Osteoblast (primary cell): ENCODE measurements at regions not wholly inside any gene's neighbourhood (a gene's known extent, or its start where the extent isn't known, plus 50 kb on each side); places are given as distances from the start of the nearest gene placed in this dataset.

Experiments
- DNase-seq: peaks from one replicate; pipeline ENCODE4 v3.0.0; 2011; ENCODE audit warnings: low spot score, mixed read lengths; ENCODE audit not compliant: insufficient read length; ENCODE audit errors: missing footprints
- H2AFZ ChIP-seq: 2 replicates; pipeline ENCODE4 v1.6.0; 2011; ENCODE audit warnings: mild to moderate bottlenecking, low read length
- H3K27ac ChIP-seq: 2 replicates; pipeline ENCODE4 v1.5.1; 2011; ENCODE audit warnings: mild to moderate bottlenecking, low read depth, low read length, moderate library complexity
- H3K27me3 ChIP-seq: 2 replicates; pipeline ENCODE4 v1.6.0; 2012; ENCODE audit warnings: mild to moderate bottlenecking, control low read depth, inconsistent platforms, low read length, moderate library complexity; ENCODE audit not compliant: insufficient read depth
- H3K36me3 ChIP-seq: 2 replicates; pipeline ENCODE4 v1.5.1; 2011; ENCODE audit warnings: mild to moderate bottlenecking, low read length, control low read depth, moderate library complexity; ENCODE audit not compliant: insufficient read depth
- H3K4me1 ChIP-seq: 2 replicates; pipeline ENCODE4 v1.5.1; 2011; ENCODE audit warnings: mild to moderate bottlenecking, low read length, control low read depth, moderate library complexity; ENCODE audit not compliant: insufficient read depth
- H3K4me2 ChIP-seq: 2 replicates; pipeline ENCODE4 v1.6.0; 2011; ENCODE audit warnings: mild to moderate bottlenecking, low read length; ENCODE audit not compliant: insufficient read depth
- H3K4me3 ChIP-seq: fragments of 200-600 bp; sonication (generic); 3 replicates; pipeline ENCODE4 v1.5.1; 2012; ENCODE audit warnings: mild to moderate bottlenecking, low read length, inconsistent platforms; ENCODE audit not compliant: insufficient read depth
- H3K79me2 ChIP-seq: 2 replicates; pipeline ENCODE4 v1.6.0; 2012; ENCODE audit warnings: mild to moderate bottlenecking, low read length, control low read depth, inconsistent platforms; ENCODE audit not compliant: insufficient read depth
- H3K9me3 ChIP-seq: 2 replicates; pipeline ENCODE4 v1.5.1; 2011; ENCODE audit warnings: low read depth, low read length, control low read depth
- H4K20me1 ChIP-seq: 2 replicates; pipeline ENCODE4 v1.6.0; 2012; ENCODE audit warnings: mild to moderate bottlenecking, low read length, control low read depth; ENCODE audit not compliant: insufficient read depth
- CTCF ChIP-seq: IDR thresholded peaks from 2 replicates; pipeline ENCODE4 v1.5.1; 2011; ENCODE audit warnings: mild to moderate bottlenecking, low read depth, low read length, moderate library complexity; ENCODE audit errors: extremely low read depth

- TF ChIP-seq CTCF: no peak
- H3K4me1 ChIP-seq: no peaks in the 10 kb centered on the region
- H2AFZ ChIP-seq: no peak overlapping the region
- DNase-seq: no peak
- no peaks in the 10 kb centered on the region for H3K27me3 ChIP-seq
- no peaks in the 10 kb centered on the region for H3K79me2 ChIP-seq
- H4K20me1 ChIP-seq: no peaks in the 10 kb centered on the region
- no peaks in the 10 kb centered on the region for H3K9me3 ChIP-seq
- no peak overlapping the region for H3K4me3 ChIP-seq
- H3K4me2 ChIP-seq: no peak overlapping the region
- no peak overlapping the region for H3K27ac ChIP-seq
- H3K36me3 ChIP-seq: no peaks in the 10 kb centered on the region
Observed at GRCh38 chr12:66915306-66915904, 236.5 kb upstream of the GRIP1 start.

- no peaks in the 10 kb centered on the region for H3K4me1 ChIP-seq
- H4K20me1 ChIP-seq: no peaks in the 10 kb centered on the region
- no peak overlapping the region for H3K4me2 ChIP-seq
- H3K36me3 ChIP-seq: no peaks in the 10 kb centered on the region
- no peaks in the 10 kb centered on the region for H3K27me3 ChIP-seq
- no peaks in the 10 kb centered on the region for H3K9me3 ChIP-seq
- no peak for DNase-seq
- no peak overlapping the region for H2AFZ ChIP-seq
- no peak for TF ChIP-seq CTCF
- H3K4me3 ChIP-seq: no peak overlapping the region
- no peaks in the 10 kb centered on the region for H3K79me2 ChIP-seq
- H3K27ac ChIP-seq: no peak overlapping the region
Observed at GRCh38 chr12:66916189-66916588, 237.3 kb upstream of the GRIP1 start.

GRCh38 chr12:66919466-66919865 lies 240.6 kb upstream of the GRIP1 start:
- no peaks in the 10 kb centered on the region for H3K4me1 ChIP-seq
- no peaks in the 10 kb centered on the region for H3K27me3 ChIP-seq
- no peak for DNase-seq
- no peaks in the 10 kb centered on the region for H3K36me3 ChIP-seq
- no peak for TF ChIP-seq CTCF
- no peaks in the 10 kb centered on the region for H4K20me1 ChIP-seq
- no peak overlapping the region for H3K4me3 ChIP-seq
- no peak overlapping the region for H3K4me2 ChIP-seq
- H3K9me3 ChIP-seq: no peaks in the 10 kb centered on the region
- H3K27ac ChIP-seq: no peak overlapping the region
- H3K79me2 ChIP-seq: no peaks in the 10 kb centered on the region
- no peak overlapping the region for H2AFZ ChIP-seq

GRCh38 chr12:66920205-66920604 lies 241.3 kb upstream of the GRIP1 start:
- H3K4me3 ChIP-seq: no peak overlapping the region
- no peak for TF ChIP-seq CTCF

More at GRCh38 chr12:66920205-66920604, 241.3 kb upstream of the GRIP1 start:
- Histone ChIP-seq H3K4me2 (no peak overlapping the region), H3K36me3 (no peaks in the 10 kb centered on the region), H3K79me2 (no peaks in the 10 kb centered on the region), H3K27ac (no peak overlapping the region), H4K20me1 (no peaks in the 10 kb centered on the region), H2AFZ (no peak overlapping the region), H3K4me1 (no peaks in the 10 kb centered on the region), H3K9me3 (no peaks in the 10 kb centered on the region), H3K27me3 (no peaks in the 10 kb centered on the region)
- no peak for DNase-seq
